ENCODE measurements at regions not wholly inside any gene's neighbourhood (a gene's known extent, or its start where the extent isn't known, plus 50 kb on each side); places are given as distances from the start of the nearest gene placed in this dataset.

- no peak for TF ChIP-seq KDM4A (IDR thresholded peaks at IDR 0.05; ENCODE audit: low read depth, low read length, severe bottlenecking)
- FAIRE-seq (no peak), DNase-seq (ENCODE audit: low read depth in 1 of 2, low spot score in 2 of 2) (no peak)
- Histone ChIP-seq H2BK5ac (ENCODE audit: low read depth, low read length) (no peak overlapping the region), H3K36me3 (ENCODE audit: control insufficient read depth in 2 of 4, insufficient read depth in 4 of 4, low read length in 3 of 4) (no peaks in the 10 kb centered on the region), H3K27me3 (replicated peaks in 1 of 4; ENCODE audit: control insufficient read depth in 3 of 4, extremely low read depth in 1 of 4, insufficient read depth in 3 of 4, low read length in 3 of 4) (peaks cover 0 to 1% (median 0%) of the 10 kb centered on the region in 4 experiments; a peak in 1 of 7 replicates), H4K8ac (ENCODE audit: extremely low read depth, insufficient read depth, low read length) (no peak overlapping the region), H3K9ac (replicated peaks in 1 of 4; ENCODE audit: extremely low read depth in 1 of 4, low read depth in 3 of 4, low read length in 3 of 4) (no peak overlapping the region), H4K5ac (ENCODE audit: insufficient read length, low read depth, low read length) (no peak overlapping the region), H2BK120ac (replicated peaks; ENCODE audit: low read depth, low read length) (no peak overlapping the region), H2AFZ (ENCODE audit: low read length) (no peak overlapping the region), H3K23me2 (ENCODE audit: low read depth, low read length) (no peaks in the 10 kb centered on the region), H2BK15ac (ENCODE audit: low read length) (no peak overlapping the region), H3K27ac (ENCODE audit: low read depth, low read length) (no peak overlapping the region), H3K4me1 (replicated peaks in 1 of 4; ENCODE audit: control insufficient read depth in 3 of 4, insufficient read depth in 4 of 4, low read length in 3 of 4) (peaks cover 0 to 2% (median 0%) of the 10 kb centered on the region in 4 experiments; a peak in 1 of 7 replicates), H3K4me2 (ENCODE audit: insufficient read depth in 1 of 2, low read depth in 2 of 2, low read length in 2 of 2) (no peak overlapping the region), H3K56ac (replicated peaks; ENCODE audit: insufficient read length, low read depth, low read length) (no peak overlapping the region), H4K20me1 (replicated peaks in 1 of 2; ENCODE audit: control insufficient read depth in 1 of 2, insufficient read depth in 2 of 2, low read length in 2 of 2) (no peaks in the 10 kb centered on the region), H3K18ac (ENCODE audit: extremely low read depth, low read length) (no peak overlapping the region), H3K79me1 (ENCODE audit: low read depth, low read length) (no peaks in the 10 kb centered on the region), H3K4ac (replicated peaks; ENCODE audit: insufficient read length, low read depth, low read length) (no peak overlapping the region), H3K79me2 (ENCODE audit: control insufficient read depth in 1 of 2, insufficient read depth in 2 of 2, low read length in 2 of 2) (no peaks in the 10 kb centered on the region), H4K91ac (replicated peaks; ENCODE audit: insufficient read length, low read length) (no peak overlapping the region), H3K9me3 (ENCODE audit: insufficient read depth in 2 of 2, low read depth in 1 of 2, low read length in 1 of 2) (no peaks in the 10 kb centered on the region), H2BK12ac (ENCODE audit: low read depth, low read length) (no peak overlapping the region), H3K14ac (ENCODE audit: insufficient read length) (no peak overlapping the region), H3K23ac (ENCODE audit: insufficient read length) (no peak overlapping the region), H3K4me3 (ENCODE audit: extremely low read depth in 1 of 4, insufficient read depth in 2 of 4, low read depth in 3 of 4, low read length in 4 of 4) (no peak overlapping the region), H2BK20ac (ENCODE audit: low read length) (no peak overlapping the region), H2AK5ac (ENCODE audit: low read depth, low read length) (no peak overlapping the region)
- ChIA-PET POLR2A (ENCODE audit: partially characterized antibody) (no interaction called here), CTCF (ENCODE audit: partially characterized antibody) (no interaction called here)
- 95% methylated on average over 2 of the region's 2 CpGs; no CpG with 5 or more reads in 1 of the 2 experiments for WGBS, 2 experiments (ENCODE audit: extremely low coverage in 1 of 2, insufficient coverage in 1 of 2, insufficient read length in 1 of 2, insufficient replicate concordance in 2 of 2, low coverage in 1 of 2, low lambda C conversion rate in 2 of 2, missing lambda C conversion rate in 1 of 2)
Measured at GRCh38 chr7:47078241-47078640, 503.7 kb downstream of the TNS3 start.

Data from H1 (cell line).